Tibial nerve (tissue), 3 donors: ENCODE measurements at regions not wholly inside any gene's neighbourhood (a gene's known extent, or its start where the extent isn't known, plus 50 kb on each side); places are given as distances from the start of the nearest gene placed in this dataset.

ENCODE experiments used
- CTCF ChIP-seq, 5 experiments: fragments of 200-600 bp in 3 of 5; fragments of 450-650 bp in 2 of 5; sonication (generic) in 3 of 5; IDR thresholded peaks; one replicate each; pipeline ENCODE4 v1.5.1; 2016 to 2019; ENCODE audit warnings: antibody characterized with exemption in 5 of 5, mild to moderate bottlenecking in 3 of 5, moderate library complexity in 2 of 5
- POLR2A ChIP-seq, 2 donors: fragments of 450-650 bp; IDR thresholded peaks; one replicate each; pipeline ENCODE4 v1.6.1; 2017; ENCODE audit warnings: antibody characterized with exemption in 2 of 2, mild to moderate bottlenecking in 2 of 2, moderate library complexity in 2 of 2

- TF ChIP-seq CTCF (IDR thresholded peaks at IDR 0.05) (no peak), POLR2A (IDR thresholded peaks at IDR 0.05) (no peak)
These were observed 76.4 kb downstream of the PRR15 start for GRCh38 chr7:29639886-29640595.
